ENCODE measurements at regions not wholly inside any gene's neighbourhood (a gene's known extent, or its start where the extent isn't known, plus 50 kb on each side); places are given as distances from the start of the nearest gene placed in this dataset.

- Histone ChIP-seq H3K4me1 (ENCODE audit: insufficient read depth, poor library complexity, severe bottlenecking) (no peaks in the 10 kb centered on the region), H3K9me3 (ENCODE audit: severe bottlenecking) (no peaks in the 10 kb centered on the region), H3K27ac (ENCODE audit: poor library complexity, severe bottlenecking) (no peak overlapping the region), H3K36me3 (ENCODE audit: low read depth) (no peaks in the 10 kb centered on the region), H3K27me3 (ENCODE audit: insufficient read depth, poor library complexity, severe bottlenecking) (no peaks in the 10 kb centered on the region), H3K4me3 (ENCODE audit: severe bottlenecking) (no peak overlapping the region)
- no peak for TF ChIP-seq CTCF (IDR thresholded peaks at IDR 0.05; ENCODE audit: poor library complexity, severe bottlenecking)
- ATAC-seq (ENCODE audit: low read depth) (no peak), DNase-seq (ENCODE audit: low spot score) (no peak)
These were observed 106.6 kb upstream of the RNF32 start for GRCh38 chr7:156533964-156534363.

DNA sequence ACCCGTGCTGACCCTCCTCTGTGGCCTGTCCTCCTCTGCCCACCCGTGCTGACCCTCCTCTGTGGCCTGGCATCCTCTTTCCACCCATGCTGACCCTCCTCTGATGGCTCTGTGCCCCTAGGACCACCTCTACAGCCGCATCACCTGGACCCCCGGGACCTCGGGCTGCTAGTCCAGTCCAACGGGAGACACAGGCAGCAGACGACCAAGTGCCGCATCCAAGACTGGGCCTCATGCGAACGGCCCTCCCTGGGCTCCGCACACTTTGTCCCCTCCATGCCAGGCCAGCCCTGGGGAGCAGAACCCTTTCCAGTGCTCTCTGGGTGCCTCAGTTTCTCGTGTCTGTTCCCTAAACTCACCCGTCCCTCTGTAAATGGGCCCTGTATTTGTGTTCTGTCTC, 107.2 kb upstream of the RNF32 start:
- Histone ChIP-seq H3K36me3 (ENCODE audit: low read depth) (no peaks in the 10 kb centered on the region), H3K4me1 (ENCODE audit: insufficient read depth, poor library complexity, severe bottlenecking) (no peaks in the 10 kb centered on the region), H3K27me3 (ENCODE audit: insufficient read depth, poor library complexity, severe bottlenecking) (no peaks in the 10 kb centered on the region), H3K9me3 (ENCODE audit: severe bottlenecking) (no peaks in the 10 kb centered on the region), H3K4me3 (ENCODE audit: severe bottlenecking) (no peak overlapping the region), H3K27ac (ENCODE audit: poor library complexity, severe bottlenecking) (no peak overlapping the region)
- no peak for TF ChIP-seq CTCF (IDR thresholded peaks at IDR 0.05; ENCODE audit: poor library complexity, severe bottlenecking)
- DNase-seq (ENCODE audit: low spot score) (no peak), ATAC-seq (ENCODE audit: low read depth) (no peak)

DNA sequence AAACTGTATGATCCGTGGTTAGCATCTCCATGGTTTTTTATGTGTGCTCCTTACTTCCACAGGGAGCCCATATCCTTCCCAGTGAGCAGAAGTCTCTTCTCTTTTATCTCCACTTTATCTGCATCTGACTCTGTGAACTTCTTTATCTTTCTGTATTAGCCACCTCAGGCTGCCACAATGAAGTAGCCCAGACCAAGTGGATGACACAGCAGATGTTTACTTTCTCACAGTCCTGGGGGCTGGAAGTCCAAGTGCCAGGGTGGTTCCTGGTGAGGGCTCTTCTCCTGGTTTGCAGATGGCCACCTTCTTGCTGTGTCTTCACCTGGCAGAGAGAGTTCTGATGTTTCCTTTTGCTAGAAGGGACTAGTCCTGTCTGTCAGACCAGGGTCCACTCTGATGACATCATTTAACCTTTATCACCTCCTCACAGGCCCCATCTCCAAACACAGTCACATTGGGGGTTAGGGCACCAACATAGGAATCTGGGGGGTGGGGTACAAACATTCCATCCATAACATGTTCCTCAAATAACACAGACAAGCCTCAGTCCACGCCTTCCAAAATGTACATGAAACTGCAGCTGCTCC, 108.5 kb upstream of the RNF32 start:
- DNase-seq (ENCODE audit: low spot score) (no peak), ATAC-seq (ENCODE audit: low read depth) (no peak)
- Histone ChIP-seq H3K9me3 (ENCODE audit: severe bottlenecking) (no peaks in the 10 kb centered on the region), H3K27ac (ENCODE audit: poor library complexity, severe bottlenecking) (no peak overlapping the region), H3K27me3 (ENCODE audit: insufficient read depth, poor library complexity, severe bottlenecking) (no peaks in the 10 kb centered on the region), H3K4me3 (ENCODE audit: severe bottlenecking) (no peak overlapping the region), H3K36me3 (ENCODE audit: low read depth) (no peaks in the 10 kb centered on the region), H3K4me1 (ENCODE audit: insufficient read depth, poor library complexity, severe bottlenecking) (no peaks in the 10 kb centered on the region)
- no peak for TF ChIP-seq CTCF (IDR thresholded peaks at IDR 0.05; ENCODE audit: poor library complexity, severe bottlenecking)

DNA sequence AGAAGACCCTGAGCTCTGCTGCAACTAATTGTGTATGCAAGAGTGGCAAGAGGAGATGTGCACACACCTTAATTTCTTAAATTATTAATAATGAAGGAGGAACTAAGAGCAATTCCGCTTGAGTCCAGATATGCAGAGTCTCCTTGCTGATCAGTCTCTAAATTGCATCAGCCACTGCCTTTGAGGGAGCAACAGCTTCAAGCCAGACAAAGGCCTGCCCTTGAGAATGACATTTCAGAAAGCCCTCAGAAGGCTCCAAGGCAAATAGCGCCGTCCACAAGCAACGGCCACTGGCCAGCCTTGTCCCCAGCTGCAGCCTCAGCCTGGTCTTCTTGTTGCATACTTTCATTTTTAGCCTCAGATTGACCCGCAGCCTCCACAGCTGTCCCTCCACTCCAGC, 110.6 kb upstream of the RNF32 start:
- DNase-seq (ENCODE audit: low spot score) (no peak), ATAC-seq (ENCODE audit: low read depth) (no peak)
- no peak overlapping the region for H3K27ac ChIP-seq (ENCODE audit: poor library complexity, severe bottlenecking)
- H3K4me1 ChIP-seq (ENCODE audit: insufficient read depth, poor library complexity, severe bottlenecking), result no peaks in the 10 kb centered on the region
- no peaks in the 10 kb centered on the region for H3K36me3 ChIP-seq (ENCODE audit: low read depth)
- no peaks in the 10 kb centered on the region for H3K27me3 ChIP-seq (ENCODE audit: insufficient read depth, poor library complexity, severe bottlenecking)
- no peak overlapping the region for H3K4me3 ChIP-seq (ENCODE audit: severe bottlenecking)
- TF ChIP-seq CTCF (IDR thresholded peaks at IDR 0.05; ENCODE audit: poor library complexity, severe bottlenecking), result no peak
- no peaks in the 10 kb centered on the region for H3K9me3 ChIP-seq (ENCODE audit: severe bottlenecking)

DNA sequence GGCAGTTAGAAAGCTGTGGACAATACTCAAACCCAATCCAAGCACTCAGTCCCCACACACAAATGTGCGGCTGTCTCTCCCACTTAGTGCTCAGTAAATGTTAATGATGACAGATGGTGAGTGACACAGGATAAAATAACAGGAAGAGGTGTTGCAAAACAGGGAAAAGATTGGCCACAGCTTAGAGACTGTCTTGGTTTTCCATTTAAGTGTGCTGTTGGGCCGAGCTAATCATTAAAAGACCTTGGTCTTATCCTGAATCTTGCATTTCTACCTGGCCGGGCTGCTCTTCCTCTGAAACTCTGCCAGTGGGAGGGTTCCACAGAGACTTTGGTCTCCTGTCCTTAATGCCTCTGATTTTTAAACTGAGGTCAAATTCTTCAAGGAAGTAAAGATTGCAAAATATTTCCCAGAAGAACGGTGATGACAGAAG, 113.1 kb upstream of the RNF32 start:
- Histone ChIP-seq H3K27me3 (ENCODE audit: insufficient read depth, poor library complexity, severe bottlenecking) (no peaks in the 10 kb centered on the region), H3K9me3 (ENCODE audit: severe bottlenecking) (no peaks in the 10 kb centered on the region), H3K4me1 (ENCODE audit: insufficient read depth, poor library complexity, severe bottlenecking) (no peaks in the 10 kb centered on the region), H3K4me3 (ENCODE audit: severe bottlenecking) (no peak overlapping the region), H3K36me3 (ENCODE audit: low read depth) (no peaks in the 10 kb centered on the region), H3K27ac (ENCODE audit: poor library complexity, severe bottlenecking) (no peak overlapping the region)
- DNase-seq (ENCODE audit: low spot score) (no peak), ATAC-seq (ENCODE audit: low read depth) (no peak)
- TF ChIP-seq CTCF (IDR thresholded peaks at IDR 0.05; ENCODE audit: poor library complexity, severe bottlenecking), result no peak

Measured in RWPE2 (cell line).